ENCODE measurements at regions not wholly inside any gene's neighbourhood (a gene's known extent, or its start where the extent isn't known, plus 50 kb on each side); places are given as distances from the start of the nearest gene placed in this dataset.

DNA sequence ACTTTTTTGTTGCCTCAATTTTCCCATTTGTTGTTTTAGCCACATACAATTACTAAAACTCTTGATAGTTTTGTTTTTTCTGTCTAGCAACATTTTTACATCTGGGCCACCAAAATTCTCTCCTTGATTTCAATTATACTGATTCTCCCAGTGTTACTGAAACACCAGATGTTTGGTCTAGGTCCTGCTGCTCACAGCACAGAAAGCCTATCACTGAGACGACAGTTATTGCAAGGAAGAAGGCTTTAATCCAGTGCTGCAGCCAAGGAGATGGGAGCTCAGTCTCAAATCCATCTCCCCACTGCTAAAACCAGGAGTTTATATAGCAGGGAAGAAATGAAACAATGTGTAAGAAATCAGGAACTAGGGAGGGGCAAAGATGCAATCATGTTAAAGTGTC is 837.7 kb upstream of the CNTN5 start:
- TF ChIP-seq EZH2 (IDR thresholded peaks at IDR 0.05; ENCODE audit: low read depth) = no peak
- TF ChIP-seq, protein P1, sequence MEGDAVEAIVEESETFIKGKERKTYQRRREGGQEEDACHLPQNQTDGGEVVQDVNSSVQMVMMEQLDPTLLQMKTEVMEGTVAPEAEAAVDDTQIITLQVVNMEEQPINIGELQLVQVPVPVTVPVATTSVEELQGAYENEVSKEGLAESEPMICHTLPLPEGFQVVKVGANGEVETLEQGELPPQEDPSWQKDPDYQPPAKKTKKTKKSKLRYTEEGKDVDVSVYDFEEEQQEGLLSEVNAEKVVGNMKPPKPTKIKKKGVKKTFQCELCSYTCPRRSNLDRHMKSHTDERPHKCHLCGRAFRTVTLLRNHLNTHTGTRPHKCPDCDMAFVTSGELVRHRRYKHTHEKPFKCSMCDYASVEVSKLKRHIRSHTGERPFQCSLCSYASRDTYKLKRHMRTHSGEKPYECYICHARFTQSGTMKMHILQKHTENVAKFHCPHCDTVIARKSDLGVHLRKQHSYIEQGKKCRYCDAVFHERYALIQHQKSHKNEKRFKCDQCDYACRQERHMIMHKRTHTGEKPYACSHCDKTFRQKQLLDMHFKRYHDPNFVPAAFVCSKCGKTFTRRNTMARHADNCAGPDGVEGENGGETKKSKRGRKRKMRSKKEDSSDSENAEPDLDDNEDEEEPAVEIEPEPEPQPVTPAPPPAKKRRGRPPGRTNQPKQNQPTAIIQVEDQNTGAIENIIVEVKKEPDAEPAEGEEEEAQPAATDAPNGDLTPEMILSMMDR (conservative IDR thresholded peaks at IDR 0.05) = no peak

DNA sequence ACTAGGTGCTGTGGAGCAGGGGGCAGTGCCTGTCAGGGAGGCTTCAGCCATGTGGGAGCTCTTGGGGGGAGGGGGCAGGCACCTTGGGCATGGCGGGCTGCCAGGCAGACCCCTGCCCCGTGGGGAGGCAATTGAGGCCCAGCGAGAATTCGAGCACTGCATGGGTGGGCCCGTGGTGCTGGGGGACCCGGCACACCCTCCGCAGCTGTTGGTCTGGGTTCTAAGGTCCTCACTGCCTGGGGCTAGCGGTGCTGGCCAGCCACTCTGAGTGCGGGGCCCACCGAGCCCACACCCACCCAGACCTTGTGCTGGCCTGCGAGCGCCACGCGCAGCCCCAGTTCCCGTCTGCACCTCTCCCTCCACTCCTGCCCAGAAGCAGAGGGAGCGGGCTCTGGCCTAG is 835.5 kb upstream of the CNTN5 start:
- H3K9me2 ChIP-seq (ENCODE audit: insufficient read depth) = no peaks in the 10 kb centered on the region
- no peaks in the 10 kb centered on the region for H3F3A ChIP-seq (ENCODE audit: insufficient read depth, low read depth)
- H3K9me3 ChIP-seq (ENCODE audit: insufficient read depth, low read depth) = no peaks in the 10 kb centered on the region
- DNase-seq = no peak
- no peak overlapping the region for H3K4me3 ChIP-seq
- ChIA-PET POLR2A (ENCODE audit: unreplicated experiment) (no interaction called here), CTCF (no interaction called here)
- H3K27ac ChIP-seq = no peak overlapping the region
- no peak overlapping the region for H3K4me2 ChIP-seq
- TF ChIP-seq EZH2 (IDR thresholded peaks at IDR 0.05; ENCODE audit: low read depth) = no peak
- TF ChIP-seq, protein P1 (conservative IDR thresholded peaks at IDR 0.05) = no peak
- BruUV-seq (replicated peaks) = no TSS peak
- intact Hi-C loops (cut with micrococcal nuclease; ENCODE audit: unreplicated experiment) = no loop called here
- no peaks in the 10 kb centered on the region for H3K36me3 ChIP-seq (ENCODE audit: low read depth)
- no peaks in the 10 kb centered on the region for H3K4me1 ChIP-seq (replicated peaks; ENCODE audit: insufficient read depth)
- no peaks in the 10 kb centered on the region for H3K27me3 ChIP-seq (ENCODE audit: insufficient read depth, low read depth)
- no peaks in the 10 kb centered on the region for H3K79me2 ChIP-seq (ENCODE audit: low read depth)
- no peak overlapping the region for H2AFZ ChIP-seq
- no peaks in the 10 kb centered on the region for H4K20me1 ChIP-seq (ENCODE audit: insufficient read depth)

More for the DNA sequence above, 837.7 kb upstream of the CNTN5 start:
- no peak for DNase-seq
- H4K20me1 ChIP-seq (ENCODE audit: insufficient read depth) = no peaks in the 10 kb centered on the region
- H3K36me3 ChIP-seq (ENCODE audit: low read depth) = no peaks in the 10 kb centered on the region
- ChIA-PET CTCF (no interaction called here), POLR2A (ENCODE audit: unreplicated experiment) (no interaction called here)
- H3K9me2 ChIP-seq (ENCODE audit: insufficient read depth) = no peaks in the 10 kb centered on the region
- no peaks in the 10 kb centered on the region for H3K79me2 ChIP-seq (ENCODE audit: low read depth)
- H3K27ac ChIP-seq = no peak overlapping the region
- BruUV-seq (replicated peaks) = no TSS peak
- no peak overlapping the region for H3K4me2 ChIP-seq
- no peaks in the 10 kb centered on the region for H3K4me1 ChIP-seq (replicated peaks; ENCODE audit: insufficient read depth)
- intact Hi-C loops (cut with micrococcal nuclease; ENCODE audit: unreplicated experiment) = no loop called here
- peak overlapping the region; percentile 55 for H2AFZ ChIP-seq
- no peaks in the 10 kb centered on the region for H3K9me3 ChIP-seq (ENCODE audit: insufficient read depth, low read depth)
- no peak overlapping the region for H3K4me3 ChIP-seq
- no peaks in the 10 kb centered on the region for H3F3A ChIP-seq (ENCODE audit: insufficient read depth, low read depth)
- no peaks in the 10 kb centered on the region for H3K27me3 ChIP-seq (ENCODE audit: insufficient read depth, low read depth)

DNA sequence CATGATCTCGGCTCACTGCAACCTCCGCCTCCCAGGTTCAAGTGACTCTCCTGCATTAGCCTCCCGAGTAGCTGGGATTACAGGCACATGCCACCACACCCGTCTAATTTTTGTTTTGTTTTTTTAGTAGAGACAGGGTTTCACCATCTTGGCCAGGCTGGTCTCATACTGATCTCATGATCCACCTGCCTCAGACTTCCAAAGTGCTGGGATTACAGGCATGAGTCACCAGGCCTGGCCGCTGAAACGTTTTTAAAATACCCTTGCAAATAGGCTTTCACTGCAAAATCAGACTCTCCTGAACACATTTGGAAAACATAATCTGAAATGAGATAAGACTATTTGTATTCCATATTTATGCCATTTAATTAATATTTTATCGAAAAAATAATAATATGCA is 826.1 kb upstream of the CNTN5 start:
- Histone ChIP-seq H2AFZ (no peak overlapping the region), H3K4me1 (replicated peaks; ENCODE audit: insufficient read depth) (no peaks in the 10 kb centered on the region), H3F3A (ENCODE audit: insufficient read depth, low read depth) (no peaks in the 10 kb centered on the region), H3K4me3 (no peak overlapping the region), H3K9me2 (ENCODE audit: insufficient read depth) (no peaks in the 10 kb centered on the region), H3K79me2 (ENCODE audit: low read depth) (no peaks in the 10 kb centered on the region), H4K20me1 (ENCODE audit: insufficient read depth) (no peaks in the 10 kb centered on the region), H3K27me3 (ENCODE audit: insufficient read depth, low read depth) (no peaks in the 10 kb centered on the region), H3K36me3 (ENCODE audit: low read depth) (no peaks in the 10 kb centered on the region), H3K27ac (no peak overlapping the region), H3K4me2 (no peak overlapping the region), H3K9me3 (ENCODE audit: insufficient read depth, low read depth) (no peaks in the 10 kb centered on the region)
- intact Hi-C loops (cut with micrococcal nuclease; ENCODE audit: unreplicated experiment) = no loop called here
- TF ChIP-seq, protein P1 (conservative IDR thresholded peaks at IDR 0.05) = no peak
- TF ChIP-seq EZH2 (IDR thresholded peaks at IDR 0.05; ENCODE audit: low read depth) = no peak
- no peak for DNase-seq
- BruUV-seq (replicated peaks) = no TSS peak
- POLR2A ChIA-PET (ENCODE audit: unreplicated experiment) = no interaction called here
- CTCF ChIA-PET = no interaction called here

All from PC-9 (cell line).